ENCODE measurements at regions not wholly inside any gene's neighbourhood (a gene's known extent, or its start where the extent isn't known, plus 50 kb on each side); places are given as distances from the start of the nearest gene placed in this dataset.

DNA sequence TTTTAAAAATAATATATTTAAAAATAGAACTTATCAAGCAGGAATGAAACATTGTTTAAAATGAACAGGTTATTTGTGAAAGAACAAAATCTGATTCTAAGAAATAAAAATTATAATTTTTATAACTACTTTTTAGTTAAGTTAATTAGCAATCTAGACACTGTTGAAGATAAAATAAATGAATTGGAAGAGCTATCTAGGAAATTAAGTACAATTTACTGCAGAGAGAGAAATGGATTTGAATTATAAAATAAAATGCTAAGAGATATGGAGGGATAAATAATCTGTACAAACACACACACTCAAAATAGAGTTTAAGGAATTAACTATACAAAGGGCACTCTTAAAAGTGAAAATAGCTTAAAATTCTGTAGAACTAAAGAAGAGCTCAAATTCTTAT lies 1123.1 kb downstream of the PLA2G4A start:
- peaks cover 14 to 46% (median 23%) of the 10 kb centered on the region in 5 donors for H3K9me3 Mint-ChIP-seq
- no peak overlapping the region for H3K27ac ChIP-seq (ENCODE audit: low read depth, low read length)
- H3K9me3 ChIP-seq (ENCODE audit: low read length), result no peaks in the 10 kb centered on the region
- CTCF ChIA-PET, result no interaction called here
- DNase-seq, result no peak
- no peaks in the 10 kb centered on the region for H3K36me3 ChIP-seq (ENCODE audit: insufficient read depth, low read length)
- H3K27me3 Mint-ChIP-seq, result no peaks in the 10 kb centered on the region
- no peaks in the 10 kb centered on the region for H3K4me1 Mint-ChIP-seq
- H3K4me3 ChIP-seq (ENCODE audit: low read length), result no peak overlapping the region
- H3K36me3 Mint-ChIP-seq, result no peaks in the 10 kb centered on the region
- H3K27ac Mint-ChIP-seq, result no peak overlapping the region
- no peaks in the 10 kb centered on the region for H3K4me1 ChIP-seq (ENCODE audit: insufficient read depth, low read length)
- POLR2A ChIA-PET, result no interaction called here
- H3K4me3 Mint-ChIP-seq, result no peak overlapping the region
- no peaks in the 10 kb centered on the region for H3K27me3 ChIP-seq (ENCODE audit: insufficient read depth, low read length, poor library complexity, severe bottlenecking)

DNA sequence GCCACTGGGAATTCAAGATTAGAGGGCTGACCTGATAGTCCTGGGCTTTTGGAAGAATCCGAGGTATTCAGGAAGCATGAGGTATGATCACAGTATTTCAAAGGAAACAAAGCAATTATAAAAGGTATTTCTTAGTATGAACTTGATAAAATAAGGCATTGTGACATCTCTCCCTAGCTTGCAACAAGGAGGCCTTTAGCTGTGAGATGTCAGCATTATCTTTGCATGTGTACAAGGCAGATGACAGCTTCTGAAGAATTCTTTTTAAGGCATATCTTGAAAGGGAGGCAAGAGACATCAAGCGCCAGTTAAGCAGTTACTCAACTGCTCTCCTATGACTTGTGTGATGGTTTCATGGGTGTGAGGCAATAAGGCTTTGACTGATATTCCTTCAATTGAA lies 1123.7 kb downstream of the PLA2G4A start:
- peaks cover 14 to 42% (median 19%) of the 10 kb centered on the region in 5 donors for H3K9me3 Mint-ChIP-seq
- no peaks in the 10 kb centered on the region for H3K36me3 ChIP-seq (ENCODE audit: insufficient read depth, low read length)
- H3K4me3 ChIP-seq (ENCODE audit: low read length), result no peak overlapping the region
- no peak overlapping the region for H3K27ac ChIP-seq (ENCODE audit: low read depth, low read length)
- no peak overlapping the region for H3K4me3 Mint-ChIP-seq
- no peaks in the 10 kb centered on the region for H3K27me3 Mint-ChIP-seq
- DNase-seq, result no peak
- H3K4me1 ChIP-seq (ENCODE audit: insufficient read depth, low read length), result no peaks in the 10 kb centered on the region
- no peak overlapping the region for H3K27ac Mint-ChIP-seq
- no peaks in the 10 kb centered on the region for H3K36me3 Mint-ChIP-seq
- H3K9me3 ChIP-seq (ENCODE audit: low read length), result no peaks in the 10 kb centered on the region
- CTCF ChIA-PET, result no interaction called here
- H3K27me3 ChIP-seq (ENCODE audit: insufficient read depth, low read length, poor library complexity, severe bottlenecking), result no peaks in the 10 kb centered on the region
- H3K4me1 Mint-ChIP-seq, result no peaks in the 10 kb centered on the region
- POLR2A ChIA-PET, result no interaction called here

DNA sequence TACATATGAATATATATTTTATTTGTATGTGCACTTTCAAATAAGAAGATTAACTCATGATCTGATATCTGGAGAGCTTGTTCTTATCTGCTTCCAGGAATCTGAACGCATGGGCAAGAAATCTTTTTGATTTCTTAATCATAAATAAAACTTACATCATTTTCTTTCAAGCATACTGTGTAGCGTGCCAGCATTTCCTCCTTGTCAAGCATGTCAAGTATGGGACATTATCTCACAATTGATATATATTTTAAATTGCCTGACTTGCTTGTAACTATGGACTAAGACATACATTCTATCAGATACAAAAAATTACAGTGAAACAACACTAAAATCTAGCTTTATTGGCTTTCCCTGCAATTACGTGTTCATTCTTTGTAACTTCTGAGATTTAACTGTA lies 1128.2 kb downstream of the PLA2G4A start:
- ChIA-PET POLR2A (no interaction called here), CTCF (no interaction called here)
- no peak overlapping the region for H3K4me3 ChIP-seq (ENCODE audit: low read length)
- H3K36me3 ChIP-seq (ENCODE audit: insufficient read depth, low read length), result no peaks in the 10 kb centered on the region
- no peaks in the 10 kb centered on the region for H3K27me3 ChIP-seq (ENCODE audit: insufficient read depth, low read length, poor library complexity, severe bottlenecking)
- H3K27ac Mint-ChIP-seq, result no peak overlapping the region
- no peaks in the 10 kb centered on the region for H3K27me3 Mint-ChIP-seq
- H3K9me3 ChIP-seq (ENCODE audit: low read length), result no peaks in the 10 kb centered on the region
- DNase-seq, result no peak
- peaks cover 7 to 35% (median 10%) of the 10 kb centered on the region in 5 donors for H3K9me3 Mint-ChIP-seq
- H3K4me3 Mint-ChIP-seq, result no peak overlapping the region
- no peaks in the 10 kb centered on the region for H3K4me1 ChIP-seq (ENCODE audit: insufficient read depth, low read length)
- H3K4me1 Mint-ChIP-seq, result no peaks in the 10 kb centered on the region
- H3K27ac ChIP-seq (ENCODE audit: low read depth, low read length), result no peak overlapping the region
- H3K36me3 Mint-ChIP-seq, result no peaks in the 10 kb centered on the region

DNA sequence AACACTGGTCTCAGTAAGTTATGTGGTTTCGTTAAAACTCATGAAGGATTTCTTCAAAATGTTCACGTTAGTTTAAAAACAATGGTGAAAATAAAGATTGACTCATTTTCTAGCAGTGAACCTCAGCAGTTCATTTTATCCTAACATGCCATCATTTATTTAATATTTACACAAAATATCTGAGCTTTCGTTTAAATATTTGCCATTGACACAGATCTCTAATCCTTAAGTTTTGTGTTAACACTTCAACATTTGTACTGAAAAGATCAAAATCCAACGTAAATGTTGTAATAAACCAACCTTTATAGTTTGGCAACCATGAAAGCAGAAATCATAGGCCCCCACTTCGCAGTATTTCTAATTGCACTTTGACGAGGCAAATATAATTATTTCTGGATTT lies 1129.5 kb downstream of the PLA2G4A start:
- H3K4me3 Mint-ChIP-seq, result no peak overlapping the region
- H3K4me1 Mint-ChIP-seq, result no peaks in the 10 kb centered on the region
- peaks cover 0 to 30% (median 5%) of the 10 kb centered on the region in 5 donors for H3K9me3 Mint-ChIP-seq
- ChIA-PET CTCF (no interaction called here), POLR2A (no interaction called here)
- Histone ChIP-seq H3K27me3 (ENCODE audit: insufficient read depth, low read length, poor library complexity, severe bottlenecking) (no peaks in the 10 kb centered on the region), H3K9me3 (ENCODE audit: low read length) (no peaks in the 10 kb centered on the region), H3K4me3 (ENCODE audit: low read length) (no peak overlapping the region), H3K36me3 (ENCODE audit: insufficient read depth, low read length) (no peaks in the 10 kb centered on the region), H3K4me1 (ENCODE audit: insufficient read depth, low read length) (no peaks in the 10 kb centered on the region), H3K27ac (ENCODE audit: low read depth, low read length) (no peak overlapping the region)
- no peak overlapping the region for H3K27ac Mint-ChIP-seq
- no peak for DNase-seq
- H3K36me3 Mint-ChIP-seq, result no peaks in the 10 kb centered on the region
- no peaks in the 10 kb centered on the region for H3K27me3 Mint-ChIP-seq

DNA sequence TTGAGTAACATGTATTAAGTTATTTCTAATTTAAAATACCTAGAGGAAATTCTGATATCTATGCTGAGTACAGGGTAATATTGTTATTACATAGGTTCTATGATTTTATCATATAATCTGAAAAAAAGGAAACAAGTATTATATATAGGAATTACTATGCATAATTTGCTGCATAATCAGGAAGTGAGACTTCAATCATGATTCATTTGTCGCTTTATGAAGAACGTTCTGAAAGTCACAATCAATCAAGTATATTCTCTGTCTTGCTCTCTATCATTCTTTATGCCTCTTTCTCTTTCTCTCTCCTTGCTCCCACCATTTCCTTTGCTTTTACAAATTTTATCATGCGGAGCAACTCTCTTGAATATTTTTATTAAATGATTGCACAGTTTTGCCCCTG lies 1130.3 kb downstream of the PLA2G4A start:
- POLR2A ChIA-PET, result no interaction called here
- Mint-ChIP-seq H3K36me3 (no peaks in the 10 kb centered on the region), H3K27ac (no peak overlapping the region), H3K4me3 (no peak overlapping the region), H3K27me3 (no peaks in the 10 kb centered on the region), H3K9me3 (peaks cover 2 to 38% (median 5%) of the 10 kb centered on the region in 5 donors), H3K4me1 (no peaks in the 10 kb centered on the region)
- Histone ChIP-seq H3K27ac (ENCODE audit: low read depth, low read length) (no peak overlapping the region), H3K9me3 (ENCODE audit: low read length) (no peaks in the 10 kb centered on the region), H3K4me3 (ENCODE audit: low read length) (no peak overlapping the region), H3K36me3 (ENCODE audit: insufficient read depth, low read length) (no peaks in the 10 kb centered on the region), H3K27me3 (ENCODE audit: insufficient read depth, low read length, poor library complexity, severe bottlenecking) (no peaks in the 10 kb centered on the region), H3K4me1 (ENCODE audit: insufficient read depth, low read length) (no peaks in the 10 kb centered on the region)
- DNase-seq, result no peak
- CTCF ChIA-PET, result no interaction called here

DNA sequence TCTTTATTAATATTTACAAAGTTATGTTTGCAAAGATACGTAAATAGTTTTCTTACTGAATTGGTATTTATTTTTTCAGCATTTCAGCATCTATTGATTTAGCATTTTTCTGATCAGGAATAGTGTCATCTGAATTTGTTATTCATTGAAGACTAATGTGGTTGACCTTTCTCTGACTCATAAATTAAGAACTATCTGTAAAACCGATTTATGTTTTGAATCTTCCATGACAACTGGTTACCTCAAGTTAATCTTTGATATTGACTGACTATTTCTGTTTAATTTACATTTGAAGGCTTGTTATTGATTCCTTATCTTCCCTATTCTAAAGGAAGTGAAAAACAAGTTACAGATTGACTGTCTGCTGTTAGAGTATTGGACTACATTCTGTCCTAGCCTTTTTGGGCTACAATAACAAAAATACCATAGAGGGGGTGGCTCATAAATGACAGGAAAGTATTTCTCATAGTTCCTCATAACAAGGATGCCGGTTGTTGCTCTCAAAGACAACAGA lies 1131.4 kb downstream of the PLA2G4A start:
- no peaks in the 10 kb centered on the region for H3K36me3 Mint-ChIP-seq
- ChIA-PET POLR2A (no interaction called here), CTCF (no interaction called here)
- peaks cover 2 to 35% (median 3%) of the 10 kb centered on the region in 5 donors for H3K9me3 Mint-ChIP-seq
- no peaks in the 10 kb centered on the region for H3K4me1 ChIP-seq (ENCODE audit: insufficient read depth, low read length)
- H3K4me1 Mint-ChIP-seq, result no peaks in the 10 kb centered on the region
- no peaks in the 10 kb centered on the region for H3K27me3 ChIP-seq (ENCODE audit: insufficient read depth, low read length, poor library complexity, severe bottlenecking)
- no peaks in the 10 kb centered on the region for H3K27me3 Mint-ChIP-seq
- no peak overlapping the region for H3K4me3 ChIP-seq (ENCODE audit: low read length)
- no peak overlapping the region for H3K4me3 Mint-ChIP-seq
- no peak overlapping the region for H3K27ac ChIP-seq (ENCODE audit: low read depth, low read length)
- no peaks in the 10 kb centered on the region for H3K36me3 ChIP-seq (ENCODE audit: insufficient read depth, low read length)
- DNase-seq, result no peak
- H3K27ac Mint-ChIP-seq, result no peak overlapping the region
- no peaks in the 10 kb centered on the region for H3K9me3 ChIP-seq (ENCODE audit: low read length)

DNA sequence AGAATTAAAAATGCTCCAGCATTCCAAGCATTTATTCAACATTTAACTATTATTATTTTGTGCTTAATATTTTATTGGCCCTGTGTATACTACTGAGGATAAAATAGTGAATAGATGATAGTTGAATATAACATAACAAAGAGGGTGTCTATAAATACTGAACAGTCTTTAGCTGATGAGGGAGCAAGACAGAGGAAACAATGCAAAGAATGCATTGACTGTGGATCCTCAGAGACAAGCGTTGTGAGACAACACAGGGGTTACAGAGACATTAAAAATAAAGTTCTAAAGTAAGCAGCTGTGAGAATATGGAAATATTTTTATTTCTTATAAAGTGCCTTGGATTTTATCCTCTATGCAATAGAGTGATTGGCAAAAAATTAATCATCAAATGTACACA lies 1133.1 kb downstream of the PLA2G4A start:
- peaks cover 0 to 39% (median 4%) of the 10 kb centered on the region in 5 donors for H3K9me3 Mint-ChIP-seq
- Histone ChIP-seq H3K4me3 (ENCODE audit: low read length) (no peak overlapping the region), H3K4me1 (ENCODE audit: insufficient read depth, low read length) (no peaks in the 10 kb centered on the region), H3K9me3 (ENCODE audit: low read length) (no peaks in the 10 kb centered on the region), H3K36me3 (ENCODE audit: insufficient read depth, low read length) (no peaks in the 10 kb centered on the region), H3K27me3 (ENCODE audit: insufficient read depth, low read length, poor library complexity, severe bottlenecking) (no peaks in the 10 kb centered on the region), H3K27ac (ENCODE audit: low read depth, low read length) (no peak overlapping the region)
- no peaks in the 10 kb centered on the region for H3K4me1 Mint-ChIP-seq
- no peaks in the 10 kb centered on the region for H3K27me3 Mint-ChIP-seq
- DNase-seq, result no peak
- POLR2A ChIA-PET, result no interaction called here
- no peaks in the 10 kb centered on the region for H3K36me3 Mint-ChIP-seq
- CTCF ChIA-PET, result no interaction called here
- H3K27ac Mint-ChIP-seq, result no peak overlapping the region
- H3K4me3 Mint-ChIP-seq, result no peak overlapping the region

DNA sequence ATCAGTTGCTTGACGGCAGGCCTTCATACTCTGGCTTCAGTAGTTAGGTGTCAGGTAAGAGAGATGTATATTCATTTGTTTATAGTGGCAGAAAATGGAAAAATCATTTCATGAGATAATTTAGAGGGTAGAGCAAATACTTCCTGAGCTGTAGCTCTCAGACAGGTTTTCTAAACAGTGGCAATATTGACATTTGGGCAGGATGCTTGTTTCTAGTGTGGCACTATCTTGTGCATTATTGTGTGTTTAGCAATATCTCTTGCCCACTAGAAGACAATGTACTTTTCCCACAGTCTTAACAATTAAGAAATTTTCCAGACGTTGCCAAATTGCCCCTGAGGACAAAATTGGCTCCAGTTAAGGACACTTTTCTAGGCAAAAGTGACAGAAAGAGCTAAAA lies 1143.1 kb downstream of the PLA2G4A start:
- no peak overlapping the region for H3K27ac ChIP-seq (ENCODE audit: low read depth, low read length)
- H3K9me3 Mint-ChIP-seq, result peaks cover 0 to 14% (median 7%) of the 10 kb centered on the region in 5 donors
- H3K27ac Mint-ChIP-seq, result no peak overlapping the region
- H3K36me3 ChIP-seq (ENCODE audit: insufficient read depth, low read length), result no peaks in the 10 kb centered on the region
- no peak overlapping the region for H3K4me3 Mint-ChIP-seq
- no peaks in the 10 kb centered on the region for H3K27me3 Mint-ChIP-seq
- CTCF ChIA-PET, result no interaction called here
- H3K27me3 ChIP-seq (ENCODE audit: insufficient read depth, low read length, poor library complexity, severe bottlenecking), result no peaks in the 10 kb centered on the region
- no peaks in the 10 kb centered on the region for H3K4me1 Mint-ChIP-seq
- no peak overlapping the region for H3K4me3 ChIP-seq (ENCODE audit: low read length)
- no peak for DNase-seq
- POLR2A ChIA-PET, result no interaction called here
- H3K36me3 Mint-ChIP-seq, result no peaks in the 10 kb centered on the region
- H3K4me1 ChIP-seq (ENCODE audit: insufficient read depth, low read length), result no peaks in the 10 kb centered on the region
- no peaks in the 10 kb centered on the region for H3K9me3 ChIP-seq (ENCODE audit: low read length)

DNA sequence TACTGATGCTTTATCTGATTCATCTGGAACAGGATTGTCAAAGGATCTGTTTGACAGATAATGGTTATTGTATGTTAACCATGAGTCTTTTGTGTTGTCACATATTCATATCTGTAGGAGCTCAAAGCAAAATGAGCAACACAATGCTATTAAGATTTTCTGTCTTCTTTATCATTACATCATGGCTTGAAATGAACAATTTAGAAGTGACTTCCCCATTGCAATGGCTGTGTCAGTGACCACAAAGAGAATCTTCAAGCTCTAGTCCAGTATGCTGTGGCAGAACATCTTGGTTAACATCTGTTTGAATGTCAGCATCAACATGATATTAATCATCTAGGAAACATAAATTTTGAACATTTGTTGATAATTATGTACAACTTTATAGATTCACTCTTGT lies 1148.5 kb downstream of the PLA2G4A start:
- no peaks in the 10 kb centered on the region for H3K9me3 ChIP-seq (ENCODE audit: low read length)
- DNase-seq, result no peak
- no peaks in the 10 kb centered on the region for H3K27me3 ChIP-seq (ENCODE audit: insufficient read depth, low read length, poor library complexity, severe bottlenecking)
- POLR2A ChIA-PET, result no interaction called here
- CTCF ChIA-PET, result no interaction called here
- no peaks in the 10 kb centered on the region for H3K4me1 ChIP-seq (ENCODE audit: insufficient read depth, low read length)
- no peaks in the 10 kb centered on the region for H3K36me3 Mint-ChIP-seq
- H3K36me3 ChIP-seq (ENCODE audit: insufficient read depth, low read length), result no peaks in the 10 kb centered on the region
- H3K27ac Mint-ChIP-seq, result no peak overlapping the region
- no peak overlapping the region for H3K4me3 Mint-ChIP-seq
- no peaks in the 10 kb centered on the region for H3K4me1 Mint-ChIP-seq
- no peak overlapping the region for H3K4me3 ChIP-seq (ENCODE audit: low read length)
- H3K9me3 Mint-ChIP-seq, result peaks cover 7 to 24% (median 10%) of the 10 kb centered on the region in 5 donors
- H3K27ac ChIP-seq (ENCODE audit: low read depth, low read length), result no peak overlapping the region
- H3K27me3 Mint-ChIP-seq, result peaks cover 0 to 1% of the 10 kb centered on the region in 2 donors
